ENCODE measurements at regions not wholly inside any gene's neighbourhood (a gene's known extent, or its start where the extent isn't known, plus 50 kb on each side); places are given as distances from the start of the nearest gene placed in this dataset.

DNA sequence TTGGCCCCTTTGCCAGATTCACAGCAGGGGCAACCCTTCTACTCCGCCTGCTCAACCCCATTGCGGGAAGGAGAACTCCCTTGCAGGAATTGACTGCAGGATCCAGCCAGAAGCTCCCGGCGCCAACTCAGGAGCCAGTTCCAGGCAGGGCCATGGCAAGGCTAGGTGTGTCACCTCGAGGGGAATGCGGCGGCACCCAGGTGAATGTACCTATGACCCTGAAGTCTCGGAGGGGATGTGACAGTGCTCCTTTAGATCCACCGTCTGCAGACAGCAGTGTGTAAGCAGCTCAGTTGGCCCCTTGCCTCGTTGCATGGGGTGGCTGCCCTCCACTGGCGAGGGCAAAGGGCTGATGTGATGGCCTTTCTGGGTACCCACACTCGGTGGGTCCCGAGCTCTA is 606.6 kb downstream of the ELAVL2 start:
- TF ChIP-seq POLR2AphosphoS5 (IDR thresholded peaks at IDR 0.05; ENCODE audit: borderline replicate concordance, low read depth, low read length) (no peak), EZH2 (IDR thresholded peaks at IDR 0.05) (no peak)
